CD14-positive monocyte (primary cell): ENCODE measurements at regions not wholly inside any gene's neighbourhood (a gene's known extent, or its start where the extent isn't known, plus 50 kb on each side); places are given as distances from the start of the nearest gene placed in this dataset.

Experiments
- DNase-seq, 3 donors: peaks; one replicate each; pipeline ENCODE4 v3.0.0-alpha.2; 2011 to 2022
- H2AFZ ChIP-seq: 2 replicates; pipeline ENCODE4 v1.6.0; 2012; ENCODE audit warnings: mild to moderate bottlenecking, low read depth, low read length, inconsistent platforms; ENCODE audit not compliant: insufficient read depth, poor library complexity, severe bottlenecking
- H3K27ac ChIP-seq, 2 donors: 1 replicate in 1 of 2; 2 replicates in 1 of 2; pipeline ENCODE4 v1.5.1; 2012 to 2013; ENCODE audit warnings: low read length in 2 of 2, control low read depth in 1 of 2, inconsistent platforms in 1 of 2, low read depth in 1 of 2, mild to moderate bottlenecking in 1 of 2
- H3K27me3 ChIP-seq, 2 donors: one replicate each; pipeline versions ENCODE4 v1.6.0 to v1.6.1; 2011 to 2013; ENCODE audit warnings: low read length in 2 of 2; ENCODE audit not compliant: control insufficient read depth in 2 of 2, insufficient read depth in 2 of 2
- H3K36me3 ChIP-seq, 2 donors: replicated peaks in 1 of 2; 1 replicate in 1 of 2; 2 replicates in 1 of 2; pipeline versions ENCODE4 v1.5.1 to v1.6.1; 2012 to 2013; ENCODE audit warnings: low read length in 2 of 2, control low read depth in 1 of 2, inconsistent platforms in 1 of 2, mild to moderate bottlenecking in 1 of 2; ENCODE audit not compliant: insufficient read depth in 2 of 2, control insufficient read depth in 1 of 2
- H3K4me1 ChIP-seq, 2 donors: 1 replicate in 1 of 2; 2 replicates in 1 of 2; pipeline versions ENCODE4 v1.5.1 to v1.6.1; 2012 to 2013; ENCODE audit warnings: low read length in 2 of 2, control low read depth in 1 of 2, inconsistent platforms in 1 of 2, mild to moderate bottlenecking in 1 of 2, moderate library complexity in 1 of 2; ENCODE audit not compliant: insufficient read depth in 2 of 2, control insufficient read depth in 1 of 2
- H3K4me2 ChIP-seq: replicated peaks from 2 replicates; pipeline ENCODE3; 2012; ENCODE audit warnings: low read length, moderate library complexity, mild to moderate bottlenecking; ENCODE audit not compliant: poor library complexity, severe bottlenecking; ENCODE audit errors: extremely low read depth
- H3K4me3 ChIP-seq, 3 experiments: fragments of 200-600 bp in 1 of 3; sonication (generic) in 1 of 3; replicated peaks in 1 of 3; 1 replicate in 2 of 3; 2 replicates in 1 of 3; pipeline ENCODE4 v1.5.1; 2011 to 2013; ENCODE audit warnings: low read length in 3 of 3, mild to moderate bottlenecking in 3 of 3, control low read depth in 2 of 3, low read depth in 2 of 3, inconsistent platforms in 1 of 3, moderate library complexity in 1 of 3
- H3K79me2 ChIP-seq: 2 replicates; pipeline ENCODE4 v1.6.0; 2012; ENCODE audit warnings: mild to moderate bottlenecking, control low read depth, inconsistent platforms, low read length, moderate library complexity; ENCODE audit not compliant: insufficient read depth
- H3K9ac ChIP-seq: 2 replicates; pipeline ENCODE4 v1.6.0; 2017; ENCODE audit warnings: low read length, mild to moderate bottlenecking; ENCODE audit not compliant: insufficient read depth, poor library complexity, severe bottlenecking
- H3K9me3 ChIP-seq, 2 donors: replicated peaks in 1 of 2; 1 replicate in 1 of 2; 2 replicates in 1 of 2; pipeline versions ENCODE4 v1.5.1 to v1.6.1; 2012 to 2013; ENCODE audit warnings: low read length in 2 of 2, control low read depth in 1 of 2; ENCODE audit not compliant: control insufficient read depth in 1 of 2, insufficient read depth in 1 of 2
- H4K20me1 ChIP-seq: 2 replicates; pipeline ENCODE4 v1.6.0; 2012; ENCODE audit warnings: mild to moderate bottlenecking, low read length, control low read depth, moderate library complexity; ENCODE audit not compliant: insufficient read depth
- H3K27ac Mint-ChIP-seq, 7 donors: one replicate each; pipeline ENCODE4 v1.8.0; 2020; ENCODE audit warnings: mild to moderate bottlenecking in 7 of 7, mixed read lengths in 7 of 7, moderate library complexity in 6 of 7, inconsistent platforms in 2 of 7
- H3K27me3 Mint-ChIP-seq, 3 donors: one replicate each; pipeline ENCODE4 v1.8.0; 2021 to 2022; ENCODE audit warnings: low read depth in 3 of 3, mild to moderate bottlenecking in 3 of 3, mixed read lengths in 3 of 3, moderate library complexity in 3 of 3, inconsistent platforms in 1 of 3
- H3K36me3 Mint-ChIP-seq, 2 donors: one replicate each; pipeline ENCODE4 v1.8.0; 2020; ENCODE audit warnings: mixed read lengths in 2 of 2, inconsistent platforms in 1 of 2, mild to moderate bottlenecking in 1 of 2
- H3K4me1 Mint-ChIP-seq: one replicate; pipeline ENCODE4 v1.8.0; 2020; ENCODE audit warnings: mild to moderate bottlenecking, mixed read lengths
- H3K4me3 Mint-ChIP-seq, 2 donors: one replicate each; pipeline ENCODE4 v1.8.0; 2020; ENCODE audit warnings: mild to moderate bottlenecking in 2 of 2, mixed read lengths in 2 of 2, moderate library complexity in 1 of 2
- H3K9me3 Mint-ChIP-seq, 7 donors: one replicate each; pipeline ENCODE4 v1.8.0; 2020 to 2022; ENCODE audit warnings: mixed read lengths in 7 of 7, mild to moderate bottlenecking in 6 of 7, moderate library complexity in 6 of 7, inconsistent platforms in 2 of 7
- whole genome bisulfite sequencing: methylation state at CpG from one replicate; pipeline ENCODE4 v1.1.5; 2013; ENCODE audit warnings: missing lambda C conversion rate; ENCODE audit not compliant: insufficient coverage; 5-methylcytosine and 5-hydroxymethylcytosine counted together
- intact Hi-C, 2 donors: fragments of 100-400 bp; cut with micrococcal nuclease; formaldehyde crosslinking; loops; one replicate each; pipeline versions ENCODE4 v1.15.0 to v1.15.1; 2023
- TF ChIP-seq, protein P1 (sequence below): fragments of 200-600 bp; IDR thresholded peaks from one replicate; pipeline ENCODE4 v1.8.0; 2022; ENCODE audit warnings: antibody characterized with exemption, mild to moderate bottlenecking

DNA sequence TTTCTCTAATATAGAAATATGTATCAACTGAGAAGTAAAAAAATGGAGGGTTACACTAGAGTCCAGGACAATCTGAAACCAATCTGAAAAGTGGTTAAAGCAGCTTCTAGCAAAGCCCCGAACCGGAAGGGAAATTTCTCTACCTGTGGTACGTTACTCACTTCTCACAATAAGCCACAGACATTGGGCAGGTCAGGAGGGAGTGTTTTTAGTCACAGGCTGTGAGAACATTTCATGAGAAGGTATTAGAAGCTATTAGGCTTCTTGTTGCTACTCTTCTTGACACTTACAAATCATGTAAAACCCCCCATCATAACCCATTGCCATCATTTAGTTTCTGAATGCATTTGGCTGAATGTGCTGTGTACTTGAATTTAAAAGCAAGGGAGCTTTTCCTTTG, 120.9 kb downstream of the NUFIP1 start:
- TF ChIP-seq, protein P1, sequence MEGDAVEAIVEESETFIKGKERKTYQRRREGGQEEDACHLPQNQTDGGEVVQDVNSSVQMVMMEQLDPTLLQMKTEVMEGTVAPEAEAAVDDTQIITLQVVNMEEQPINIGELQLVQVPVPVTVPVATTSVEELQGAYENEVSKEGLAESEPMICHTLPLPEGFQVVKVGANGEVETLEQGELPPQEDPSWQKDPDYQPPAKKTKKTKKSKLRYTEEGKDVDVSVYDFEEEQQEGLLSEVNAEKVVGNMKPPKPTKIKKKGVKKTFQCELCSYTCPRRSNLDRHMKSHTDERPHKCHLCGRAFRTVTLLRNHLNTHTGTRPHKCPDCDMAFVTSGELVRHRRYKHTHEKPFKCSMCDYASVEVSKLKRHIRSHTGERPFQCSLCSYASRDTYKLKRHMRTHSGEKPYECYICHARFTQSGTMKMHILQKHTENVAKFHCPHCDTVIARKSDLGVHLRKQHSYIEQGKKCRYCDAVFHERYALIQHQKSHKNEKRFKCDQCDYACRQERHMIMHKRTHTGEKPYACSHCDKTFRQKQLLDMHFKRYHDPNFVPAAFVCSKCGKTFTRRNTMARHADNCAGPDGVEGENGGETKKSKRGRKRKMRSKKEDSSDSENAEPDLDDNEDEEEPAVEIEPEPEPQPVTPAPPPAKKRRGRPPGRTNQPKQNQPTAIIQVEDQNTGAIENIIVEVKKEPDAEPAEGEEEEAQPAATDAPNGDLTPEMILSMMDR, result no peak
- Histone ChIP-seq H3K9ac (no peak overlapping the region), H3K79me2 (no peaks in the 10 kb centered on the region), H3K4me2 (no peak overlapping the region), H3K27me3 (no peaks in the 10 kb centered on the region), H3K9me3 (no peaks in the 10 kb centered on the region), H3K27ac (no peak overlapping the region), H3K36me3 (no peaks in the 10 kb centered on the region), H3K4me1 (no peaks in the 10 kb centered on the region), H4K20me1 (no peaks in the 10 kb centered on the region), H3K4me3 (no peak overlapping the region), H2AFZ (no peak overlapping the region)
- Mint-ChIP-seq H3K27me3 (peaks cover 0 to 2% (median 2%) of the 10 kb centered on the region in 3 donors), H3K27ac (no peak overlapping the region), H3K4me3 (no peak overlapping the region), H3K36me3 (no peaks in the 10 kb centered on the region), H3K4me1 (no peaks in the 10 kb centered on the region), H3K9me3 (peaks cover 0 to 6% (median 1%) of the 10 kb centered on the region in 7 donors)
- DNase-seq, result no peak
- WGBS, result no CpG with 5 or more reads among the region's 3 CpGs
- intact Hi-C loops, result no loop called here

DNA sequence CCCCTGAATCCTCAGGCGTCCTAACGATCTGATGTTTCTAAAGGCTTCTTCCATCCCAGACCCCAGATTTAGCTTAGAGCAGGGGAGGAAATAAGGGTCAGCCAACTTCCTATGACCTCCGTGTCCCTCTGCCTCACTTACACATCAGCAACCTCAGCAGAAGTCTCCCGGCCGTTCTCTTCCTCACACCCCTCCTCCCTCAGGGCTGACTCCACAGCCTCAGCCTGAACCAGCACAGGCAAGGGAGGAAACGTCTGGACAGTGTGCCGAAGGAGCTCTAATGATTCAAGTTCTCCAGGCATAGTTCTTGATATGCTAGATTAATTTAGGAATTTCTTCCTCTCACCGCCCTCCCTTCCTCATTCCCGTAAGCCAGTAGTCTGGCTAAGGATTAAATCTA, 121.4 kb downstream of the NUFIP1 start:
- H3K4me1 ChIP-seq, result no peaks in the 10 kb centered on the region
- no peak for DNase-seq
- no peak overlapping the region for H3K4me2 ChIP-seq
- Mint-ChIP-seq H3K27ac (peak overlapping the region in 1 of 7 donors; percentile 33), H3K27me3 (peaks cover 0 to 2% (median 2%) of the 10 kb centered on the region in 3 donors), H3K4me3 (no peak overlapping the region), H3K9me3 (peaks cover 0 to 6% (median 2%) of the 10 kb centered on the region in 7 donors), H3K4me1 (no peaks in the 10 kb centered on the region), H3K36me3 (no peaks in the 10 kb centered on the region)
- H3K4me3 ChIP-seq, result no peak overlapping the region
- TF ChIP-seq, protein P1, result no peak
- H3K36me3 ChIP-seq, result no peaks in the 10 kb centered on the region
- no peaks in the 10 kb centered on the region for H4K20me1 ChIP-seq
- H3K9ac ChIP-seq, result no peak overlapping the region
- no peaks in the 10 kb centered on the region for H3K9me3 ChIP-seq
- intact Hi-C loops, result no loop called here
- no peaks in the 10 kb centered on the region for H3K79me2 ChIP-seq
- no peak overlapping the region for H3K27ac ChIP-seq
- H2AFZ ChIP-seq, result no peak overlapping the region
- H3K27me3 ChIP-seq, result no peaks in the 10 kb centered on the region
- no CpG with 5 or more reads among the region's 9 CpGs for WGBS
